ENCODE measurements at regions not wholly inside any gene's neighbourhood (a gene's known extent, or its start where the extent isn't known, plus 50 kb on each side); places are given as distances from the start of the nearest gene placed in this dataset.

DNA sequence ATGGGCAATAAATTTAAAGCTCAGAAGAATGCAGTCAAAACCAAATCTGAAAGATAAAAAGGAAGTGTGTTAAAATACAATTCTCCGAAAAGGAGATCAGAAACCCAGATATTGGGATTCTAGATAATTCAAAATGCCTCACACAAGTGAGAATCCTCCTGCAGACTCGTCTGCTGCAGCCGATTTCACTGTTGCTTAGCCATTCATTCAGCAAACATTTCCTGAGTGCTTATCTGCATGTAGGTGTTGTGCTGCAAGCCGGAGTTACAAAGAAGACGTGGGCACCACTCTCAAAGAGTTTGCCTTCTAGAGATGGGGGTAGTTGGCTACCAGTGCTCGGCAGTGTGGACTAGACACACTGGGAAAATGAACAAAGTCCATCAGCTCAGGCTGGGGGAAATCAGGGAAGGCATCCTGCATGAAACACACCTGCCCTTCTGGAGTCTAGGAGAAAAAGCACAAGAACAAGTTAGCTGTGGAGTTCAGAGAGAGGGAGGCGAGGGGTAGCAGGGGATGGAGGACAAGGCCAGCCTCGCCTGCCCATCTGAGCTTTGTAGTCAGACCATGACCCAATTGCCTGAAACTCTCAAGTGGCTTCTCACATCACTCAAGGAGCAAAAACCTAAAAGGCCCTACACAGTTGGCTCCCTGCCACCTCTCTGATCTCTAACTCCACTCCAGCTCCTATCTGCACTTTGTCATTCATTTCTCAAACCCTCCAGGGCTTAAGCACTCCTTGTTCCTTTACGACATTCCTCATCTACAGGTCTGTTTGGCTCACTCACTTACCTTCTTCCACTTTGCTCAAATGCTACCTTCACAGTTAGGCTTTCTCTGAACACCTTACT lies 310.0 kb upstream of the DDHD1 start:
- no peak for DNase-seq (ENCODE audit: low spot score)

GRCh38 chr14:53461858-53462257 lies 308.7 kb upstream of the DDHD1 start:
- no peak for DNase-seq (ENCODE audit: low spot score)

DNA sequence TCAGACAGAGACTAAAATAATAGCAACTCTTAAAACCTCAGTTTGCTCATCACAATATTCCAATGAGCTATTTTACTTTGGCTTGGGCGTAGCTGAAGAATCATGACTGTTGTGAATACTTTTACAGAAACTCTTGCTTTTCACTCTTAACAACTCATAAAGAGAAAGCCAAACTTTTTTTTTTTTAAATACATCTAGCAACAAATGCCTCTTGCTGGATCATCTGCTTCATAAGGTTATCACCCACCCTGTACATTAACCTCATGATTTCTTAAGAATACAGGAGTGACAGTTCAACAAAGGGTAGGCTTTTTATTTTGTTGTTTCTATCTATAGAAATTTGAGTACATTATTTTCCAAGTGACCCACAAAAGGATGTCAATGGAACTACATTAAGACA lies 307.4 kb upstream of the DDHD1 start:
- DNase-seq (ENCODE audit: low spot score), result no peak

GRCh38 chr14:53458368-53458814 lies 305.3 kb upstream of the DDHD1 start:
- no peak for DNase-seq (ENCODE audit: low spot score)

DNA sequence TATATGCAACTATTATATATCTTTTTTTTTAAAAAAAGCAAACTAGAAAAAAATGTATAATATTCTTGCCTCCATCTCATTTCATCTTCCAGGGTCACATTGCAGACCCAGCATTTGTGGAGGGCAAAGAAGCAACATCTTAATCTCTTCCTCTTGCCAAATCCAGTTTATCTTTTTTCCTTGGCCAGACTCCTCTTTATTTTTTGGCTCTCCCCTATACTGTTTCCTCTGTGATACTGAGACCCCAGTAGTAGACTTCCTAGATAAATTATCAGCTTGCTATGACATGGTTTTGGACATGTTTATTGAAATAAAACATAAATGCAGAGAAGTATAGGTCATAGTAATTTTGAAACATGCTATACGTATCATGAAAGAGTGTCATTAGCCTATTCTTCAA lies 303.8 kb upstream of the DDHD1 start:
- DNase-seq (ENCODE audit: low spot score), result no peak

DNA sequence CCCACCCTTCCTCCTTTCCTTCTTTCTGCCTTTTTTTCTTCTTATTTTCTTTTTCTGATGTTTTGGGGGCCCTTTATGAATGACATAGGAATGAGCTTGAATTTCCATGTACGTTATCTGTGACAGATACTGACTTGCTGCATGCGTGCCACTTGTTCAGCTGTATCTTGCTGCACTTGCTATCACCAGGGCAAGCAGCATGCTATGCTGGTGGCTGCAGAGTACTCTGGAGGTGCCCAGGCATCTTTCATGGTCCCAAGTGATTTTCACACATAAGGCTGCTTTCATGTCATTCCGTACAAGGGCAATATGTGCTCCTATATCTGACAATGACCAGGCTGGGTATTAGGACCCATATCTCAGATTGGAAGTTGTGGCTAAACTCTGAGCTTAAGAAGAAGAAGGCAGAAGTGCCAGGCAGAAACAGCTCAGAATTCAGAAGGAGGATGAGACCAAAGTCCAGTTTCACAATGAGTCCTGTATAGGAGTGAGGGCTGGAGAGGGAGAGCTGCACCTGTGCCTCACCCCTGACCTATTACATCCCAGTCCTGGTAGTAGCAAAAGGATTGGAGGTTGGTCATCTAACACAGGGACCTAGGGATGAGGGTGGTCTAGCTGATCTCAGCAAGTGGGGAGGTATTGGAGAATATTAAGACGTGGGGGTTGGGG lies 299.0 kb upstream of the DDHD1 start:
- no peak for DNase-seq (ENCODE audit: low spot score)

GRCh38 chr14:53450871-53451270 lies 297.7 kb upstream of the DDHD1 start:
- no peak for DNase-seq (ENCODE audit: low spot score)

- no peak for DNase-seq (ENCODE audit: low spot score)
Measured at GRCh38 chr14:53448682-53449081, 295.6 kb upstream of the DDHD1 start.

DNA sequence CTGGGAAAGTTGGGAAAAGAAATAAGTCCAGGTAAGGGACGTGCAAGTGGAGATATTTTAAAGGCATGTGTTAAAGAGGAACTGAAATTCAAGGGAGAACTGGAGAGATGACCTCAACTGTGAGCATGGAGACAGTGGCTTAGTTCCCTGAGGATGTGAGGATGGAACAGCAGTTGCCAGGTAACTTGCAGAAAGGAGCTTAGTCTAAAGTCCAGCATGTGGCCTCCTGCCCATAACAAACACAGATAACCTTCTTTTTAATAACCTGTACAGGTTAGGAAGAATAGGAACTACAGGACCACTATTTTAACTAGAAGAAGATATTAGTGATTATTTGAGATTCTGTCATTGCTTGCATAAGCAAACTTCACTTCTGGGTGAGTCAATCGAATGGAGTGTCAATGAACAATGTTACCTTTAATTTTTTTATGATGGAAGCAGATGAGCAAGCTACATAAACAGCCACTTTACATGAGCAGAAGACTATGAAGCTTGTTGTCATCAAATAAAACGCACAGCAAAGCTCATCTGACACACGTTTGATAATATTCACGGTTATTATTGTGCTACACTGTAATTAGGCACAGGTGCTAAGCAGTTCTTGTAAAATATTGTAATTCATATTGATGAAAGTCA lies 291.7 kb upstream of the DDHD1 start:
- no peak for DNase-seq (ENCODE audit: low spot score)

- DNase-seq (ENCODE audit: low spot score), result no peak
Measured at GRCh38 chr14:53441789-53442188, 288.7 kb upstream of the DDHD1 start.

GRCh38 chr14:53437858-53438257 lies 284.7 kb upstream of the DDHD1 start:
- DNase-seq (ENCODE audit: low spot score), result no peak

DNA sequence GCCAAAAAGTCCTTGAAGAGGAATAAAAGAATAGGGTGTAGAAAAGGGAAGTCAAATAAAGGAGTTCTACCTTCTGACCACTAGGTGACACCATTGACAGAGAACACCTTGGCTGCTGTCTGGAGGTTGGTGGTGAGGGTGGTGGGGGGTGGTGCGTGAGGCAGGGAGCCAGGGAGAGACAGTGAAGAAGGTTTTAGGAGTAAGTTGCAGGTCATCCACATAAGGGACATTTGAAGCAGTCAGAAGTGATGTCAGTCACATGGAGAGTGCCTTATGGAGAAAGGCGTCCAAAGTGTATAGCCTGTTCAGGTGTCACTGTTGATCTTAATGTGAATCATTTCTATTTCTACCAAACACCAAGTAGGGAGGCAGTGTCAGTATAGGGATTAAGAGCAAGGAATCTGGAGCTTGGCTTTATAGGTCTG lies 279.3 kb upstream of the DDHD1 start:
- no peak for DNase-seq (ENCODE audit: low spot score)

DNA sequence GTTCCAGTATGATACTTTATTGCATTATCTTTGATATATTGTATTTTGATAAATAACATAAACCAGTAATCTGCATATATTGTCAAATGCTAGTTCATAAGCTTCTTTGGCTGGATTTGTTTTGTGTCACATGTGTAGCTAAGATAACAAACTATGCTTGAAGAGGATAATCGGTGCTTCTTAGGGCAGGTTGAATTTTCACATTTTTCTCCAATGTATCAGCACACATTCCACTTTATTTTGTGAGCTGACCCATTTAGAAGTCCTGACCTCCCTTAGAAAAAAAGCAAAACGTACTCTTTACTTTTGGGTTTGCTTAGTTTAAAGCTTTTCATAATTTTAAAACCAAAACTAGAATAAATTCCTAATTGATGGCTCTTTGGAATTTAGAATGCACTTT lies 277.7 kb upstream of the DDHD1 start:
- no peak for DNase-seq (ENCODE audit: low spot score)

DNA sequence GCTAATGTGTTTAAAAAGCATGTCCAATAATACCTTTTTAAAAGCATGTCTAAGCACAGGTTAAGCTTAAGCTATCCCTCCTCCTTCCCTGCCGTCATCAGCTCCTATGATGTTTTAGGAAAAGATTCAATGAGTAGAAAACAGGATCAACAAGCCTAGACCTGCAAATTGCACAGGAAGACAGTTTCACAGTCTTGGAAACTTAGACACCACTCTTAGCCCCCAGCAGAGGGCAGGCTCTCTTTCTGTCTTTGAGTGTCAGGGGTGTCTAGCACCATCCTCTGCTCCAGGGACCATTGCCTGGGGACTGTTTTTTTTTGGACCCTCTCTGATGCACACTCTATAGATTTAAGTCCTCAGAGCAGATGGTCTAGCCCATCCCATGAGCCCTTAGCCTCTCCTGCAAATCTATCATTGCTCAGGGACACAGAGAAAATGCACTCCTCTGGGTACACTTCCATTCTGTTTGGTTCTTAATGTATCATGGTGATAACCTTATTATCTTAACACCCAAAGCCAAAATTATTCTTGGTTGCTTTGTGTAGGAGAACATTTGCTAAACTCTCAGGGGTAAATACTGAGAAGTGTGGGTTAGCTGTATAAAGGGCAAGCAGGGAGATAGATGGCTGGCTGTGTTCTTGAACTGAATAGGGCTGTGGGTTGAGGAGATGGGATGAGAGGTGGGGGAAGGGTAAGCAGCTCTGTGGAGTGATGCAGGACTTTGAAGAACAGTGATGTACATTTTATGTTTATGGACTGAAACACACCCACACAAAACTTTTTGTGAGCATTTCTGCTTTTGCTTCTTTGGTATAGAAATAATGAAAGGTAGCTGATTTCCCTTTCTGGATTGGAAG lies 259.9 kb upstream of the DDHD1 start:
- no peak for DNase-seq (ENCODE audit: low spot score)

- DNase-seq (ENCODE audit: low spot score), result no peak
Measured at GRCh38 chr14:53411125-53411524, 258.0 kb upstream of the DDHD1 start.

- DNase-seq (ENCODE audit: low spot score), result no peak
Measured at GRCh38 chr14:53409969-53410368, 256.8 kb upstream of the DDHD1 start.

DNA sequence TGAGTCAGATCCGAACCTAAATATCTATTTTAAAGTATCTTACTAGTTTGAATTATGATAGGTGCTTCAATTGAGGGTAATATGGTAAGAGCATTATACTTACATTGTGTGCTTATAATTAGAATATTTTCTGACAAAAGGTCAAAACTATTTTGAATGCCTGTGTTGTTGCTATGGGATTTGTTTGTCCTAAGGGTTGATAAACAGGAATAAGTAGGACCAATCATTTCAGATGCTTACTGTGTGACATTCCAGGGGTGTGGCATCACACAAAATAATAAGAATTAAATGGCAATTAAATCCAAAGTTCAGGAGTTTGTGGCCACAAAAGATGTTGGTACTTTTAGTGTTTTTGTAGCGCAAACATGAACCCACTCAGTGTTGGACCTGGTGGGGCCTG lies 256.2 kb upstream of the DDHD1 start:
- no peak for DNase-seq (ENCODE audit: low spot score)

GRCh38 chr14:53408175-53408879 lies 255.2 kb upstream of the DDHD1 start:
- DNase-seq (ENCODE audit: low spot score), result no peak

DNA sequence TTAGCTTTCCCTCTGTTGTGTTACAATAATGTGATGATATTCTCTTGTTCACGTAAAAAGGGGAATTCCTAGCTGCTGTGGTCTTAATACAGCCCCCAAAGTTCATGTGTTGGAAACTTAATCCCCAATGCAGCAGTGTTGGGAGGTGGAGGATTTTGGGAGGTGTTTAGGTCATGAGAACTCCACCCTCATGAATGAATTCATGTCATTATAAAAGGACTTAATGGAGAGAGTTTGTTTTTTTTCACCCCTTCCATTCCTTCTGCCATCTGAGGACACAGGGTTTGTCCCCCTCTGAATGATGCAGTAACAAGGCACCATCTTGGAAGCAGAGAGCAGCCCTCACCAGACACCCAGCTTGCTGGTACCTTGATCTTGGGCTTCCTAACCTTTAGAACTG lies 253.4 kb upstream of the DDHD1 start:
- no peak for DNase-seq (ENCODE audit: low spot score)

GRCh38 chr14:53401646-53402045 lies 248.5 kb upstream of the DDHD1 start:
- DNase-seq (ENCODE audit: low spot score), result no peak

- DNase-seq (ENCODE audit: low spot score), result no peak
Measured at GRCh38 chr14:53399057-53399456, 245.9 kb upstream of the DDHD1 start.

All from putamen (tissue), 1 donor.